Suprapubic skin (tissue), 4 donors: ENCODE measurements at regions not wholly inside any gene's neighbourhood (a gene's known extent, or its start where the extent isn't known, plus 50 kb on each side); places are given as distances from the start of the nearest gene placed in this dataset.

ENCODE experiments used
- CTCF ChIP-seq, 2 donors: fragments of 200-600 bp in 1 of 2; fragments of 450-650 bp in 1 of 2; sonication (generic) in 1 of 2; IDR thresholded peaks; one replicate each; pipeline ENCODE4 v1.5.1; 2016 to 2019; ENCODE audit warnings: antibody characterized with exemption in 2 of 2, mild to moderate bottlenecking in 1 of 2, moderate library complexity in 1 of 2
- POLR2A ChIP-seq, 2 donors: fragments of 450-650 bp; IDR thresholded peaks; one replicate each; pipeline ENCODE4 v1.6.1; 2017; ENCODE audit warnings: antibody characterized with exemption in 2 of 2, mild to moderate bottlenecking in 2 of 2, moderate library complexity in 2 of 2
- POLR2AphosphoS5 ChIP-seq, 3 donors: sonication (generic); formaldehyde crosslinking; IDR thresholded peaks; one replicate each; pipeline ENCODE4 v1.6.1; 2017; ENCODE audit warnings: antibody characterized with exemption in 3 of 3

- TF ChIP-seq CTCF (IDR thresholded peaks at IDR 0.05) (no peak), POLR2AphosphoS5 (IDR thresholded peaks at IDR 0.05) (no peak), POLR2A (IDR thresholded peaks at IDR 0.05) (no peak)
Observed at GRCh38 chr15:60116456-60117089, 112.5 kb downstream of the FOXB1 start.
